Liver (tissue), 8 donors: ENCODE measurements at regions not wholly inside any gene's neighbourhood (a gene's known extent, or its start where the extent isn't known, plus 50 kb on each side); places are given as distances from the start of the nearest gene placed in this dataset.

Experiments used
- DNase-seq: peaks from one replicate; pipeline ENCODE4 v3.0.0-alpha.2; 2017; ENCODE audit warnings: low spot score
- H3K27ac ChIP-seq, 2 donors: one replicate each; pipeline ENCODE4 v1.7.0; 2013; ENCODE audit warnings: inconsistent platforms in 2 of 2, low read length in 2 of 2, control low read depth in 1 of 2, low read depth in 1 of 2, mild to moderate bottlenecking in 1 of 2
- H3K27me3 ChIP-seq, 4 donors: one replicate each; pipeline versions ENCODE4 v1.6.1 to v1.7.0; 2013; ENCODE audit warnings: low read length in 3 of 4, inconsistent platforms in 1 of 4, mild to moderate bottlenecking in 1 of 4, moderate library complexity in 1 of 4; ENCODE audit not compliant: control insufficient read depth in 4 of 4, insufficient read depth in 4 of 4
- H3K36me3 ChIP-seq, 4 donors: one replicate each; pipeline versions ENCODE4 v1.6.1 to v1.7.0; 2013; ENCODE audit warnings: low read length in 3 of 4, mild to moderate bottlenecking in 3 of 4, low read depth in 1 of 4, moderate library complexity in 1 of 4; ENCODE audit not compliant: control insufficient read depth in 4 of 4, insufficient read depth in 3 of 4
- H3K4me1 ChIP-seq, 4 donors: one replicate each; pipeline versions ENCODE4 v1.6.1 to v1.7.0; 2013; ENCODE audit warnings: low read length in 3 of 4, mild to moderate bottlenecking in 3 of 4, moderate library complexity in 1 of 4; ENCODE audit not compliant: control insufficient read depth in 4 of 4, insufficient read depth in 4 of 4
- H3K4me3 ChIP-seq, 3 donors: one replicate each; pipeline versions ENCODE4 v1.6.1 to v1.7.0; 2013; ENCODE audit warnings: low read length in 3 of 3, control low read depth in 1 of 3, low read depth in 1 of 3, mild to moderate bottlenecking in 1 of 3
- H3K9ac ChIP-seq, 2 donors: one replicate each; pipeline ENCODE4 v1.7.0; 2013; ENCODE audit warnings: low read length in 2 of 2, mild to moderate bottlenecking in 2 of 2, moderate library complexity in 2 of 2, control low read depth in 1 of 2, low read depth in 1 of 2
- H3K9me3 ChIP-seq, 4 donors: one replicate each; pipeline versions ENCODE4 v1.6.1 to v1.7.0; 2013; ENCODE audit warnings: low read length in 3 of 4; ENCODE audit not compliant: control insufficient read depth in 4 of 4
- EGR1 ChIP-seq, 2 donors: IDR thresholded peaks; 2 replicates each; pipeline ENCODE4 v1.6.1; 2016 to 2018; ENCODE audit warnings: antibody characterized with exemption in 2 of 2, low read depth in 2 of 2
- FOXA1 ChIP-seq: IDR thresholded peaks from 2 replicates; pipeline ENCODE4 v1.6.1; 2016; ENCODE audit warnings: antibody characterized with exemption
- FOXA2 ChIP-seq: IDR thresholded peaks from 2 replicates; pipeline ENCODE4 v1.6.1; 2016; ENCODE audit warnings: antibody characterized with exemption
- GABPA ChIP-seq, 2 donors: IDR thresholded peaks in 1 of 2; conservative IDR thresholded peaks in 1 of 2; 2 replicates each; pipeline ENCODE4 v1.6.1; 2016; ENCODE audit warnings: antibody characterized with exemption in 2 of 2, mild to moderate bottlenecking in 1 of 2, moderate library complexity in 1 of 2
- HNF4A ChIP-seq, 2 donors: conservative IDR thresholded peaks; 2 replicates each; pipeline ENCODE4 v1.6.1; 2016; ENCODE audit warnings: antibody characterized with exemption in 2 of 2, mild to moderate bottlenecking in 2 of 2
- HNF4G ChIP-seq: IDR thresholded peaks from 2 replicates; pipeline ENCODE4 v1.6.1; 2016; ENCODE audit warnings: antibody characterized with exemption
- JUND ChIP-seq, 2 donors: IDR thresholded peaks; 2 replicates each; pipeline ENCODE4 v1.6.1; 2016; ENCODE audit warnings: antibody characterized with exemption in 2 of 2
- NR2F2 ChIP-seq: IDR thresholded peaks from 2 replicates; pipeline ENCODE4 v1.6.1; 2016; ENCODE audit warnings: antibody characterized with exemption
- RAD21 ChIP-seq, 2 donors: IDR thresholded peaks; 2 replicates each; pipeline ENCODE4 v1.6.1; 2016; ENCODE audit warnings: antibody characterized with exemption in 2 of 2, mild to moderate bottlenecking in 2 of 2
- RXRA ChIP-seq, 2 donors: IDR thresholded peaks; 2 replicates each; pipeline ENCODE4 v1.6.1; 2017 to 2018; ENCODE audit warnings: antibody characterized with exemption in 2 of 2, mild to moderate bottlenecking in 1 of 2
- SP1 ChIP-seq: IDR thresholded peaks from 2 replicates; pipeline ENCODE4 v1.6.1; 2018; ENCODE audit warnings: antibody characterized with exemption, mild to moderate bottlenecking
- TAF1 ChIP-seq: conservative IDR thresholded peaks from 2 replicates; pipeline ENCODE4 v1.6.1; 2016; ENCODE audit warnings: antibody characterized with exemption, mild to moderate bottlenecking
- YY1 ChIP-seq: IDR thresholded peaks from 2 replicates; pipeline ENCODE4 v1.6.1; 2016; ENCODE audit warnings: antibody characterized with exemption, mild to moderate bottlenecking
- WGBS: extraction: QIAGEN DNeasy Blood & Tissue Kit; methylation state at CpG from one replicate; pipeline ENCODE4 v1.1.7; 2013; 5-methylcytosine and 5-hydroxymethylcytosine counted together
- TF ChIP-seq, protein P1 (sequence below): IDR thresholded peaks from 2 replicates; pipeline ENCODE4 v1.6.1; 2016; ENCODE audit warnings: antibody characterized with exemption
- TF ChIP-seq, protein P2 (sequence below): fragments of 150-350 bp; IDR thresholded peaks from 2 replicates; pipeline ENCODE4 v1.5.1; 2017; ENCODE audit warnings: improper control_type of control experiment, low read depth, low read length; ENCODE audit not compliant: missing input control
- TF ChIP-seq, protein P3 (sequence below): IDR thresholded peaks from 2 replicates; pipeline ENCODE4 v1.6.1; 2016; ENCODE audit warnings: antibody characterized with exemption
- TF ChIP-seq, protein P4 (sequence below): IDR thresholded peaks from 2 replicates; pipeline ENCODE4 v1.6.1; 2016; ENCODE audit warnings: antibody characterized with exemption, mild to moderate bottlenecking
- TF ChIP-seq, protein P5 (sequence below): IDR thresholded peaks from 2 replicates; pipeline ENCODE4 v1.6.1; 2016; ENCODE audit warnings: antibody characterized with exemption
- donor health status: healthy.
- donor health status: healthy.
- donor health status: healthy.
- donor health status: healthy.
- donor health status: healthy.

DNA sequence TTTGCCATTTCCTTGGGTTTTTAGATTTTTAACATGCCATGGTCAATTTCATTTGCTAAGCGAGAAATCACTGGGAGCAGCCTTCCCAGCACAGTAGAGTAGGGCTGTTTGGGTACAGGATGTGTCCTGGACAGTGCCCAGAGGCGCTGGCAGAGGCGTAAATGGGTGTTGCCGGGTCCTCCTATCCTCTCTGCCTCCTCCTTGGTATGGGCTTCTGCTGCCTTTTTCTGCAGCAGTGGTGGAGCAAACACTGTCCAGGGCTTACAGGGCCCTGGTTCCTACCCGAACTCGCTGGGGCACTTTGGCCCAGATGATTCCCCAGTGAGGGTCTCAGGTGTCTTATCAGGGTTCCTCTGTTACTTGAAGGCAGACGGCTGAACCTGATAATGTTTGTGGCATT lies 298.3 kb downstream of the RPS24 start:
- DNase-seq, result peak; percentile 12
- TF ChIP-seq RXRA (IDR thresholded peaks at IDR 0.05) (no peak), YY1 (no peak), HNF4G (no peak), RAD21 (IDR thresholded peaks at IDR 0.05) (no peak), GABPA (IDR thresholded peaks at IDR 0.05 in 1 of 2, conservative IDR thresholded peaks at IDR 0.05 in 1 of 2) (no peak), FOXA1 (no peak), FOXA2 (no peak), TAF1 (no peak), HNF4A (conservative IDR thresholded peaks at IDR 0.05) (no peak), NR2F2 (no peak), EGR1 (IDR thresholded peaks at IDR 0.05; ENCODE audit: low read depth in 2 of 2) (no peak), SP1 (no peak), JUND (IDR thresholded peaks at IDR 0.05) (no peak)
- TF ChIP-seq, protein P1, sequence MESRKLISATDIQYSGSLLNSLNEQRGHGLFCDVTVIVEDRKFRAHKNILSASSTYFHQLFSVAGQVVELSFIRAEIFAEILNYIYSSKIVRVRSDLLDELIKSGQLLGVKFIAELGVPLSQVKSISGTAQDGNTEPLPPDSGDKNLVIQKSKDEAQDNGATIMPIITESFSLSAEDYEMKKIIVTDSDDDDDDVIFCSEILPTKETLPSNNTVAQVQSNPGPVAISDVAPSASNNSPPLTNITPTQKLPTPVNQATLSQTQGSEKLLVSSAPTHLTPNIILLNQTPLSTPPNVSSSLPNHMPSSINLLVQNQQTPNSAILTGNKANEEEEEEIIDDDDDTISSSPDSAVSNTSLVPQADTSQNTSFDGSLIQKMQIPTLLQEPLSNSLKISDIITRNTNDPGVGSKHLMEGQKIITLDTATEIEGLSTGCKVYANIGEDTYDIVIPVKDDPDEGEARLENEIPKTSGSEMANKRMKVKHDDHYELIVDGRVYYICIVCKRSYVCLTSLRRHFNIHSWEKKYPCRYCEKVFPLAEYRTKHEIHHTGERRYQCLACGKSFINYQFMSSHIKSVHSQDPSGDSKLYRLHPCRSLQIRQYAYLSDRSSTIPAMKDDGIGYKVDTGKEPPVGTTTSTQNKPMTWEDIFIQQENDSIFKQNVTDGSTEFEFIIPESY, result no peak
- TF ChIP-seq, protein P2, sequence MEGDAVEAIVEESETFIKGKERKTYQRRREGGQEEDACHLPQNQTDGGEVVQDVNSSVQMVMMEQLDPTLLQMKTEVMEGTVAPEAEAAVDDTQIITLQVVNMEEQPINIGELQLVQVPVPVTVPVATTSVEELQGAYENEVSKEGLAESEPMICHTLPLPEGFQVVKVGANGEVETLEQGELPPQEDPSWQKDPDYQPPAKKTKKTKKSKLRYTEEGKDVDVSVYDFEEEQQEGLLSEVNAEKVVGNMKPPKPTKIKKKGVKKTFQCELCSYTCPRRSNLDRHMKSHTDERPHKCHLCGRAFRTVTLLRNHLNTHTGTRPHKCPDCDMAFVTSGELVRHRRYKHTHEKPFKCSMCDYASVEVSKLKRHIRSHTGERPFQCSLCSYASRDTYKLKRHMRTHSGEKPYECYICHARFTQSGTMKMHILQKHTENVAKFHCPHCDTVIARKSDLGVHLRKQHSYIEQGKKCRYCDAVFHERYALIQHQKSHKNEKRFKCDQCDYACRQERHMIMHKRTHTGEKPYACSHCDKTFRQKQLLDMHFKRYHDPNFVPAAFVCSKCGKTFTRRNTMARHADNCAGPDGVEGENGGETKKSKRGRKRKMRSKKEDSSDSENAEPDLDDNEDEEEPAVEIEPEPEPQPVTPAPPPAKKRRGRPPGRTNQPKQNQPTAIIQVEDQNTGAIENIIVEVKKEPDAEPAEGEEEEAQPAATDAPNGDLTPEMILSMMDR, result no peak
- TF ChIP-seq, protein P3, sequence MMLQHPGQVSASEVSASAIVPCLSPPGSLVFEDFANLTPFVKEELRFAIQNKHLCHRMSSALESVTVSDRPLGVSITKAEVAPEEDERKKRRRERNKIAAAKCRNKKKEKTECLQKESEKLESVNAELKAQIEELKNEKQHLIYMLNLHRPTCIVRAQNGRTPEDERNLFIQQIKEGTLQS, result no peak
- TF ChIP-seq, protein P4, sequence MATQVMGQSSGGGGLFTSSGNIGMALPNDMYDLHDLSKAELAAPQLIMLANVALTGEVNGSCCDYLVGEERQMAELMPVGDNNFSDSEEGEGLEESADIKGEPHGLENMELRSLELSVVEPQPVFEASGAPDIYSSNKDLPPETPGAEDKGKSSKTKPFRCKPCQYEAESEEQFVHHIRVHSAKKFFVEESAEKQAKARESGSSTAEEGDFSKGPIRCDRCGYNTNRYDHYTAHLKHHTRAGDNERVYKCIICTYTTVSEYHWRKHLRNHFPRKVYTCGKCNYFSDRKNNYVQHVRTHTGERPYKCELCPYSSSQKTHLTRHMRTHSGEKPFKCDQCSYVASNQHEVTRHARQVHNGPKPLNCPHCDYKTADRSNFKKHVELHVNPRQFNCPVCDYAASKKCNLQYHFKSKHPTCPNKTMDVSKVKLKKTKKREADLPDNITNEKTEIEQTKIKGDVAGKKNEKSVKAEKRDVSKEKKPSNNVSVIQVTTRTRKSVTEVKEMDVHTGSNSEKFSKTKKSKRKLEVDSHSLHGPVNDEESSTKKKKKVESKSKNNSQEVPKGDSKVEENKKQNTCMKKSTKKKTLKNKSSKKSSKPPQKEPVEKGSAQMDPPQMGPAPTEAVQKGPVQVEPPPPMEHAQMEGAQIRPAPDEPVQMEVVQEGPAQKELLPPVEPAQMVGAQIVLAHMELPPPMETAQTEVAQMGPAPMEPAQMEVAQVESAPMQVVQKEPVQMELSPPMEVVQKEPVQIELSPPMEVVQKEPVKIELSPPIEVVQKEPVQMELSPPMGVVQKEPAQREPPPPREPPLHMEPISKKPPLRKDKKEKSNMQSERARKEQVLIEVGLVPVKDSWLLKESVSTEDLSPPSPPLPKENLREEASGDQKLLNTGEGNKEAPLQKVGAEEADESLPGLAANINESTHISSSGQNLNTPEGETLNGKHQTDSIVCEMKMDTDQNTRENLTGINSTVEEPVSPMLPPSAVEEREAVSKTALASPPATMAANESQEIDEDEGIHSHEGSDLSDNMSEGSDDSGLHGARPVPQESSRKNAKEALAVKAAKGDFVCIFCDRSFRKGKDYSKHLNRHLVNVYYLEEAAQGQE, result no peak
- TF ChIP-seq, protein P5, sequence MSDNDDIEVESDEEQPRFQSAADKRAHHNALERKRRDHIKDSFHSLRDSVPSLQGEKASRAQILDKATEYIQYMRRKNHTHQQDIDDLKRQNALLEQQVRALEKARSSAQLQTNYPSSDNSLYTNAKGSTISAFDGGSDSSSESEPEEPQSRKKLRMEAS, result no peak
- no peak overlapping the region for H3K9ac ChIP-seq

More for the DNA sequence above, 298.3 kb downstream of the RPS24 start:
- Histone ChIP-seq H3K9me3 (peaks cover 0 to 5% (median 0%) of the 10 kb centered on the region in 4 donors), H3K36me3 (no peaks in the 10 kb centered on the region), H3K27ac (no peak overlapping the region), H3K4me1 (peaks cover 0 to 10% (median 9%) of the 10 kb centered on the region in 4 donors), H3K27me3 (no peaks in the 10 kb centered on the region), H3K4me3 (no peak overlapping the region)
- 96% methylated on average over 7 of the region's 7 CpGs for WGBS
